HG02943 (cell line): ENCODE measurements at regions not wholly inside any gene's neighbourhood (a gene's known extent, or its start where the extent isn't known, plus 50 kb on each side); places are given as distances from the start of the nearest gene placed in this dataset.
"Not testable (repeated sequence)": the region's sequence is repeated elsewhere in the genome, so short reads cannot be mapped to it uniquely, and the experiment has no call there.

ENCODE experiments used
- ATAC-seq: cut with Tn5 transposase; IDR thresholded peaks from one replicate; pipeline ENCODE4 v1.9.1; 2021; ENCODE audit warnings: mild to moderate bottlenecking, low read depth, moderate library complexity; ENCODE audit not compliant: unreplicated experiment

GRCh38 chr4:154907345-154908045 lies 126.4 kb downstream of the RBM46 start:
- not testable (repeated sequence) for ATAC-seq

DNA sequence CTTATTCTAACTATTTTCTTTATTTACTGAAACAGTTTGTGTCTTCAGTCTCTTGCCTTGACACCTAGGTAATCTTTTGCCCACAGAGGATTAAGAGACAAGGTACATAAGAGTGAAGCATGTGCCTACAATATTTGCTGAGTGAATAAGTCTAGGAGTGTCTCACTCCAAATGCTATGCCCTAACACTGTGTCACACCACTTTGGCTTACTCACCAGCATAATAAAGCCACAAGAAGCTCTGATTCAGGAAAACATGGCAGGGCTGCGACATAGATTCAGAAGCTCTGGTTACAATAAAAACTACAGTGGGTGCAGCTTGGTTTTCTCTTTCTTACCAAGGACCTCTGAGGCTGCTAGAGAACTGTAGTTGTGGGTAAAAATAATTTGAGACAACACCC lies 127.1 kb downstream of the RBM46 start:
- ATAC-seq = no peak

DNA sequence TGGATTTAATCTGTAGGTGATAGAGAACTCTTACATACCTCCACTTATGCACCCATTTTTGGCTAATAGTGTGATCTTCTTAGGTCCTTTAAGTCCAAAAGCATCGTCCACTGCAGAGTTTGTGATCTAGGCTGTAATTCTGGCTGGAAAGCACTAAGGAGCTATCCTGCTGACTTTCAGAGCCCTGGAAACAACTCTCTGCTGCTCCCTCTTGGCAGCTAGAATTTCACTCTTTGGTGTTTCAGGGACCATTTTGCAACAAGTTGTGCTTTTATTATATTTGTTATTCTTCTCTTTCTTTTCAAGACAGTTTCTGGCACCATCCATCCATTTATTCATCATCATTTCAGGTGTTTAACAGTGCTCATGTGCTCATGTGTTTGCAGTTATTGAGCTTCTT lies 130.0 kb downstream of the RBM46 start:
- ATAC-seq = no peak

DNA sequence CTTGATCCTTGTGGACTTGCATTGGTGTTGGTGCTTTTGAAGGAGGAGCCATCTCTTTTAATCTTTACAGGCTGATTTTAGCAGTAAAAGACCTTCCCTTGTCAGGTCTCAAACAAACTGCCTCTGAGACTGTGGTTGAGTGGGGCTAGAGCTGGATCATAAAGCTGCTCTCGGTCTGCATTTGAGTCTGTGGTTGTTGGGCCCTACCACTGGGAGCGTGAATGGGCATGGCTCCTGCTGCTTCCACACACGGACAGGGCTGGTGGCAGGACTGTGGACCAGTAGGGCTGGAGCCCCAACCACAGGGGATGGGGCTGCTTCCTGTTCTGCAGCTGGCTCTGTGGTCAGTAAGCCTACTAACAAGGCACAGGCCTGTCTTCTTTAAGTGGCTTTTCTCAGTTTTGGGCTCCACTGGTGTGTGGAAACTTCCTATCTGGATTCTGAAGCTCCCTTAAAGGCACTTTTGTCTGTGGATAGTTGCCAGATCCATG lies 130.6 kb downstream of the RBM46 start:
- ATAC-seq = no peak

- ATAC-seq = no peak
These were observed 135.0 kb downstream of the RBM46 start for GRCh38 chr4:154916068-154916467.

GRCh38 chr4:154927126-154927680 lies 146.1 kb downstream of the RBM46 start:
- no peak for ATAC-seq

GRCh38 chr4:154928640-154929257 lies 147.7 kb downstream of the RBM46 start:
- ATAC-seq = no peak

GRCh38 chr4:154936873-154937272 lies 155.8 kb downstream of the RBM46 start:
- no peak for ATAC-seq

DNA sequence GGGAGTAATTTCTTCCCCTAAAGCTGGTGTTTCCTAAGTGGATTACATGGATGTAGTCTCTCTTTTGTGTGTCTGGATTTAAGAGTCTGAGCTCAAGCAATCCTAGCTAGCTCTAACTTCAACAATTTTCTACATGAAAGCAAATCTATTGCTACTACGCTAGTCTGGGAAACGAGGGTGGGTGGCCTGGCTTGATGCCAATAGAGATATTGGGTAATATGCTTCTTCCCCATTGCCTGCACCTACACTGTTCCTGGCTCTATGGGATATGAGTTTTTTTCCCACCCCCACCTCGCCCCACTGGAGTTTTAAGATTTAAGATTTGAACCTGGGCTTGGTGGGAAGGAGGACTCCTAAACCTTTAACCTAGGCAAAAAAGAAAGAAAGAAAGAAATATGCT lies 158.8 kb downstream of the RBM46 start:
- ATAC-seq = no peak

DNA sequence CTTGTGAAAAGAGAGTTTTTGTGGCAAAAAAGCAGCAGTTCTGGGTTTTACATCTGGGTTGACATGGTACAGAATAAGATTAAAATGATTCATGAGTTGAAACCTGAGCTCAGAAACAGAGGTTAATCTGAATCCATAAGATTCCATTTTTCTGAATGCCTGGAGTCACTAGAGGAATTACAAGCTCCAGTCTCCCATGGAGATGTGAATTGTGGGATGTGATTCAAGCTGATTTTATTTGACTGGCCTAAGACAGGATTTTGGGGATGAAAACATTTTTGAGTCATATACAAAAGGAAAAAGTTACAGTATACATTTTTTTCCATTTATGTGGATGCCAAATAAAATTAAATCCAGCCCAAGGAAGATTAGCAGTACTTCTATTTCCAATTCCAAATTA lies 161.1 kb downstream of the RBM46 start:
- ATAC-seq = no peak

DNA sequence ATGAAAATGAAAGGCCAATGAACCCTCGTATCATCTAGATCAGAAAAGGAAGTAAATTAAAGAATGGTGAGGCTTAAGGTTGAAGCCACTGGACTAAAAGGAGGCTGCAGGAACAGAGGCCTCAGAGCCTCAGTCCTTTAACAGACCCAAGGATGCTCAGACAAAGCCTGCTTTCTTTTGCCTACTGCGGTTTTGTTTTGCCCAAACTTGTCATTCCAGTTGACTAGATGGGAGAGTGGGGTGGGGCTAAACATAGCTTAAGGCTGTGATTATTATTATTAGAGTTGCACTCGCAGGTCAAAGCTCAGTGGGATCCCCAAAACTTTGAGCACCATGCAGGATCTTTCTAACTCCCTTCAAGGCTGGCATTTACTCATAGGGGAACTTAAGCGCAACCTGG lies 163.9 kb downstream of the RBM46 start:
- no peak for ATAC-seq

- ATAC-seq = no peak
These were observed 165.0 kb downstream of the RBM46 start for GRCh38 chr4:154946113-154946512.

GRCh38 chr4:154953691-154954090 lies 172.6 kb downstream of the RBM46 start:
- ATAC-seq = no peak

GRCh38 chr4:154954117-154954516 lies 173.0 kb downstream of the RBM46 start:
- no peak for ATAC-seq

DNA sequence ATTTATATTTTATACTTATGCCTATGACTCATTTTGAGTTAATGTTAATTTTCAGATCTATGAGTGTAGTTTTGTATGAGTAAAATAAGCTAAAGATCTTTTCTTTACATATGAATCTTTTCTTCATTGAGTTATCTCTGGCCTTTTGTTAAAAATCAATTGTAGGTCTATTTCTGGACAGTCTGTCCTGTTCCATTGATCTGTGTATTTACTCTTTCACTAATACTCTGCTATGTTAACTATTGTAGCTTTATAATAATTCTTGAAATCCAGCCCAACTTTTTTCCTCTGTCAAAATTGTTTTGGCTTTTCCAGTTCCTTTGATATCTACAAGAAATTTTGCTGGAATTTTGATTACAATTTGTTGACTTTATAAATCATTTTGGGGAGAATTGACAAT lies 177.0 kb downstream of the RBM46 start:
- no peak for ATAC-seq

DNA sequence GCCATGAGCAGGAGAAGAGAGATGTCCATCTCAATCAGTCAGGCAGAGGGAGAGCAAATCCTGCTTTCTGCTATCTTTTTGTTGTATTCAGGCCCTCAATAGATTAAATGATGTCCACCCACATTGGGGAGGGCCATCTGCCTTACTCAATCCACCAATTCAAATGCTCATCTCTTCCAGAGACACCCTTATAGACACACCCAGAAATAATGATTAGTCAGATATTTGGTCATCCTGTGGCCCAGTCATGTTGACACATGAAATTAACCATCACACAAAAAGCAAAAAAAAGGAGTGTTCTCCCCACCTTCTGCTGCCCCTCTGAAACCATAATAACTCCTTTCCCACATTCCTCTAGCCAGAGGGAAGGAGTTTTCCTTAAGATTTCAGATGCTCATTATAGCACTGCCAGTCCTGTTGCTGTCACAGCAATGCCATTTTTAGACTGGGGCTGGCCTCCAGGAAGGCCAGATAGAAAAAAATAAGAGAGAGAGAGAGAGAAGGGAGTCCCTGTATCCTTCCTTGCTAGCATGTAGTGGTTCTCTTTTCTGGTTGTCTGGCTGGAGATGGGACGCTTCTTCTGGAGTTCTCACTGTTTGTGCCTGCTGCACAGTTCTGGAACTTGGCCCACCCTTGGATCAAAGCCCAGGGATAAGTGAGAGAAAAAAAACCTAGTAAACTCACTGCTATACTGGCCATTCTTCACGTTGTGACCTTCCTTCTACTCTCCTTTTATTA lies 177.7 kb downstream of the RBM46 start:
- no peak for ATAC-seq

- no peak for ATAC-seq
These were observed 178.7 kb downstream of the RBM46 start for GRCh38 chr4:154959756-154960155.

GRCh38 chr4:154960476-154960875 lies 179.4 kb downstream of the RBM46 start:
- ATAC-seq = no peak

DNA sequence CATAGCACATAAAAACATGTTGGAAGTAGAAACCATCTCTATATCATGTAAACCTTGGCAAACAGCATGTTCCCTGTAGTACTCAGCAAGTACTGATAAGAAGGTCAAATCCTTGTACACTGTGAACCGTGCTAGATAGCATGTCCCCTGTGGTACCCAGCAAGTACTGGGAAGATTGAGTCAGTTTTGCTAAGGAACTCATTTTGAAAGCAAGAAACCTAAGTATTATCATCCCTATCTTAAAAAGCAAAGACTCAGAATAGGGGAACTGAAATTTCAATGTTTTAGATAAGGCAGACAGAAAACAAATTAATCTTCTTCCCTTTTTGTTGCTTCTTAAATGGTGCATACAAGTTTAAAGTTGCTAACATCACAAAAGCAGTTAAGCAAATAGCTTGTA lies 180.2 kb downstream of the RBM46 start:
- peak; percentile 58 for ATAC-seq

DNA sequence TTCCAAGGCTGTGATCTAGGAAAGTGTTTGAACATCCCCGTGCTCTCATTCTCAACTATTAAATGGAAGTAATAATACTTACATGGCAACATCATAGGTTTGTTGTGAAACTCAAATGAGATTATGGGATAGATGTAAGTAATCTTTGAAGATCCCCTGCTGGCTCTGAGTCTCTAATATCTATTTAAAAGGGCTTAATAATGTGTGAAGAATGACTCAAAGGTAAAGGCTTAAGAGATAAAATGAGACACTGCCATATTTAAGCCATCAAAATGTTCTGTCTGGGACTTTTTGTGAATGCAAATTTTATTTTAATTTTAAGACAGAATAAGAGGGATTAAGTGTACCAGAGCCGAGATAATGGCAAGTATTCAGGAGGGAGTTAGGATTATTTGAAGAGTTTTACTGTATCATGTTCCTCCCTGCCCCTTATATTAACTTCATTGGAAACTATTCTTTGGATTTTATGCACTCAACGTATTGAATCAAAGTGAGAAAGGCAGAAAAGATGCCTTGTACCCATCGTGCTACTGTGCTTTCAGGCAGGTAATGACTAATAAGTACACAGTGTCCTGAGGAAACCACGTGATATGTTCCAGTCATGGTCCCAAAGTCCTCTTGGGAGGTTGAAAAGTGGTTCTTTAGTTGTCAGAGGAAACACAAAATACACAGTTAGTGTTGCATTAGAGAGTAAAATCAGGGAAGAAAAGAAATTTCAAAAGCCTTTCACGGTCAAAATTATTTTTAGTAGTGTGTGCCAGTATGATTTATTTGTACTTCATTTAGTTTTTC lies 192.4 kb downstream of the RBM46 start:
- ATAC-seq = no peak
